ENCODE measurements at regions not wholly inside any gene's neighbourhood (a gene's known extent, or its start where the extent isn't known, plus 50 kb on each side); places are given as distances from the start of the nearest gene placed in this dataset.

GRCh38 chr2:47300081-47300480, 69.0 kb upstream of the EPCAM start:
- Histone ChIP-seq H3K36me3 (ENCODE audit: insufficient read depth, low read length) (no peaks in the 10 kb centered on the region), H3K4me1 (ENCODE audit: low read length) (peaks cover 19% of the 10 kb centered on the region), H3K27me3 (ENCODE audit: low read length) (no peaks in the 10 kb centered on the region), H3K4me2 (ENCODE audit: low read depth, low read length, poor library complexity, severe bottlenecking) (no peak overlapping the region), H3K9ac (ENCODE audit: low read length) (no peak overlapping the region), H3K27ac (ENCODE audit: low read length) (no peak overlapping the region), H2AFZ (ENCODE audit: low read length) (no peak overlapping the region), H3K4me3 (ENCODE audit: low read length) (no peak overlapping the region), H3K9me2 (replicated peaks; ENCODE audit: insufficient read depth, low read length) (no peaks in the 10 kb centered on the region), H4K20me1 (ENCODE audit: insufficient read depth, low read depth, low read length) (no peaks in the 10 kb centered on the region), H3K9me3 (ENCODE audit: low read length) (no peaks in the 10 kb centered on the region), H3K79me2 (ENCODE audit: low read length) (no peaks in the 10 kb centered on the region)
- DNase-seq, result no peak

- peaks cover 19% of the 10 kb centered on the region for H3K4me1 ChIP-seq (ENCODE audit: low read length)
- H4K20me1 ChIP-seq (ENCODE audit: insufficient read depth, low read depth, low read length), result no peaks in the 10 kb centered on the region
- H3K27ac ChIP-seq (ENCODE audit: low read length), result no peak overlapping the region
- H3K36me3 ChIP-seq (ENCODE audit: insufficient read depth, low read length), result no peaks in the 10 kb centered on the region
- no peaks in the 10 kb centered on the region for H3K9me2 ChIP-seq (replicated peaks; ENCODE audit: insufficient read depth, low read length)
- no peak for DNase-seq
- H3K4me2 ChIP-seq (ENCODE audit: low read depth, low read length, poor library complexity, severe bottlenecking), result no peak overlapping the region
- H3K79me2 ChIP-seq (ENCODE audit: low read length), result no peaks in the 10 kb centered on the region
- H3K4me3 ChIP-seq (ENCODE audit: low read length), result no peak overlapping the region
- no peak overlapping the region for H2AFZ ChIP-seq (ENCODE audit: low read length)
- no peak overlapping the region for H3K9ac ChIP-seq (ENCODE audit: low read length)
- no peaks in the 10 kb centered on the region for H3K27me3 ChIP-seq (ENCODE audit: low read length)
- no peaks in the 10 kb centered on the region for H3K9me3 ChIP-seq (ENCODE audit: low read length)
These were observed 69.6 kb upstream of the EPCAM start for GRCh38 chr2:47299555-47299954.

- H3K9ac ChIP-seq (ENCODE audit: low read length), result no peak overlapping the region
- H3K4me3 ChIP-seq (ENCODE audit: low read length), result no peak overlapping the region
- DNase-seq, result no peak
- peaks cover 19% of the 10 kb centered on the region for H3K4me1 ChIP-seq (ENCODE audit: low read length)
- no peaks in the 10 kb centered on the region for H3K36me3 ChIP-seq (ENCODE audit: insufficient read depth, low read length)
- no peak overlapping the region for H2AFZ ChIP-seq (ENCODE audit: low read length)
- H3K9me3 ChIP-seq (ENCODE audit: low read length), result no peaks in the 10 kb centered on the region
- no peak overlapping the region for H3K27ac ChIP-seq (ENCODE audit: low read length)
- no peaks in the 10 kb centered on the region for H3K27me3 ChIP-seq (ENCODE audit: low read length)
- H3K4me2 ChIP-seq (ENCODE audit: low read depth, low read length, poor library complexity, severe bottlenecking), result no peak overlapping the region
- no peaks in the 10 kb centered on the region for H4K20me1 ChIP-seq (ENCODE audit: insufficient read depth, low read depth, low read length)
- H3K79me2 ChIP-seq (ENCODE audit: low read length), result no peaks in the 10 kb centered on the region
- H3K9me2 ChIP-seq (replicated peaks; ENCODE audit: insufficient read depth, low read length), result no peaks in the 10 kb centered on the region
These were observed 70.3 kb upstream of the EPCAM start for GRCh38 chr2:47298771-47299170.

GRCh38 chr2:47297767-47298425, 71.2 kb upstream of the EPCAM start:
- Histone ChIP-seq H3K4me3 (ENCODE audit: low read length) (no peak overlapping the region), H3K79me2 (ENCODE audit: low read length) (no peaks in the 10 kb centered on the region), H4K20me1 (ENCODE audit: insufficient read depth, low read depth, low read length) (no peaks in the 10 kb centered on the region), H3K27ac (ENCODE audit: low read length) (no peak overlapping the region), H3K9me3 (ENCODE audit: low read length) (no peaks in the 10 kb centered on the region), H3K4me1 (ENCODE audit: low read length) (peaks cover 19% of the 10 kb centered on the region), H3K36me3 (ENCODE audit: insufficient read depth, low read length) (no peaks in the 10 kb centered on the region), H3K9me2 (replicated peaks; ENCODE audit: insufficient read depth, low read length) (no peaks in the 10 kb centered on the region), H3K9ac (ENCODE audit: low read length) (no peak overlapping the region), H3K27me3 (ENCODE audit: low read length) (no peaks in the 10 kb centered on the region), H2AFZ (ENCODE audit: low read length) (no peak overlapping the region), H3K4me2 (ENCODE audit: low read depth, low read length, poor library complexity, severe bottlenecking) (no peak overlapping the region)
- DNase-seq, result no peak

GRCh38 chr2:47295981-47296635, 73.0 kb upstream of the EPCAM start:
- no peak overlapping the region for H3K4me2 ChIP-seq (ENCODE audit: low read depth, low read length, poor library complexity, severe bottlenecking)
- no peak overlapping the region for H2AFZ ChIP-seq (ENCODE audit: low read length)

GRCh38 chr2:47295131-47295980, 73.8 kb upstream of the EPCAM start:
- Histone ChIP-seq H2AFZ (ENCODE audit: low read length) (no peak overlapping the region), H3K4me3 (ENCODE audit: low read length) (no peak overlapping the region), H3K27ac (ENCODE audit: low read length) (no peak overlapping the region), H3K4me1 (ENCODE audit: low read length) (peaks cover 9% of the 10 kb centered on the region), H3K9ac (ENCODE audit: low read length) (no peak overlapping the region), H3K4me2 (ENCODE audit: low read depth, low read length, poor library complexity, severe bottlenecking) (no peak overlapping the region), H3K9me2 (replicated peaks; ENCODE audit: insufficient read depth, low read length) (no peaks in the 10 kb centered on the region), H4K20me1 (ENCODE audit: insufficient read depth, low read depth, low read length) (no peaks in the 10 kb centered on the region), H3K9me3 (ENCODE audit: low read length) (no peaks in the 10 kb centered on the region), H3K27me3 (ENCODE audit: low read length) (no peaks in the 10 kb centered on the region), H3K79me2 (ENCODE audit: low read length) (no peaks in the 10 kb centered on the region), H3K36me3 (ENCODE audit: insufficient read depth, low read length) (no peaks in the 10 kb centered on the region)
- DNase-seq, result no peak

More at GRCh38 chr2:47295981-47296635, 73.0 kb upstream of the EPCAM start:
- Histone ChIP-seq H3K27me3 (ENCODE audit: low read length) (no peaks in the 10 kb centered on the region), H4K20me1 (ENCODE audit: insufficient read depth, low read depth, low read length) (no peaks in the 10 kb centered on the region), H3K9me2 (replicated peaks; ENCODE audit: insufficient read depth, low read length) (no peaks in the 10 kb centered on the region), H3K9ac (ENCODE audit: low read length) (no peak overlapping the region), H3K9me3 (ENCODE audit: low read length) (no peaks in the 10 kb centered on the region), H3K4me1 (ENCODE audit: low read length) (peaks cover 16% of the 10 kb centered on the region), H3K79me2 (ENCODE audit: low read length) (no peaks in the 10 kb centered on the region), H3K27ac (ENCODE audit: low read length) (no peak overlapping the region), H3K4me3 (ENCODE audit: low read length) (no peak overlapping the region), H3K36me3 (ENCODE audit: insufficient read depth, low read length) (no peaks in the 10 kb centered on the region)
- no peak for DNase-seq

- no peaks in the 10 kb centered on the region for H4K20me1 ChIP-seq (ENCODE audit: insufficient read depth, low read depth, low read length)
- no peak overlapping the region for H3K4me3 ChIP-seq (ENCODE audit: low read length)
- H3K27me3 ChIP-seq (ENCODE audit: low read length), result no peaks in the 10 kb centered on the region
- H3K9ac ChIP-seq (ENCODE audit: low read length), result no peak overlapping the region
- no peaks in the 10 kb centered on the region for H3K9me3 ChIP-seq (ENCODE audit: low read length)
- DNase-seq, result no peak
- no peaks in the 10 kb centered on the region for H3K79me2 ChIP-seq (ENCODE audit: low read length)
- H3K9me2 ChIP-seq (replicated peaks; ENCODE audit: insufficient read depth, low read length), result no peaks in the 10 kb centered on the region
- no peak overlapping the region for H3K4me2 ChIP-seq (ENCODE audit: low read depth, low read length, poor library complexity, severe bottlenecking)
- no peak overlapping the region for H3K27ac ChIP-seq (ENCODE audit: low read length)
- no peaks in the 10 kb centered on the region for H3K36me3 ChIP-seq (ENCODE audit: insufficient read depth, low read length)
- H3K4me1 ChIP-seq (ENCODE audit: low read length), result no peaks in the 10 kb centered on the region
- H2AFZ ChIP-seq (ENCODE audit: low read length), result no peak overlapping the region
These were observed 75.1 kb upstream of the EPCAM start for GRCh38 chr2:47293976-47294375.

GRCh38 chr2:47288864-47289263, 80.2 kb upstream of the EPCAM start:
- Histone ChIP-seq H3K4me2 (ENCODE audit: low read depth, low read length, poor library complexity, severe bottlenecking) (no peak overlapping the region), H3K27ac (ENCODE audit: low read length) (no peak overlapping the region), H3K9ac (ENCODE audit: low read length) (no peak overlapping the region), H3K4me1 (ENCODE audit: low read length) (no peaks in the 10 kb centered on the region), H4K20me1 (ENCODE audit: insufficient read depth, low read depth, low read length) (no peaks in the 10 kb centered on the region), H3K27me3 (ENCODE audit: low read length) (no peaks in the 10 kb centered on the region), H3K9me2 (replicated peaks; ENCODE audit: insufficient read depth, low read length) (no peaks in the 10 kb centered on the region), H3K9me3 (ENCODE audit: low read length) (no peaks in the 10 kb centered on the region), H3K4me3 (ENCODE audit: low read length) (no peak overlapping the region), H3K79me2 (ENCODE audit: low read length) (no peaks in the 10 kb centered on the region), H2AFZ (ENCODE audit: low read length) (no peak overlapping the region), H3K36me3 (ENCODE audit: insufficient read depth, low read length) (no peaks in the 10 kb centered on the region)
- no peak for DNase-seq
